Body of pancreas (tissue), 4 donors: ENCODE measurements at regions not wholly inside any gene's neighbourhood (a gene's known extent, or its start where the extent isn't known, plus 50 kb on each side); places are given as distances from the start of the nearest gene placed in this dataset.

Experiments used
- ATAC-seq: fragments of 150-250 bp; one replicate; pipeline ENCODE4 v1.9.1; 2016
- DNase-seq, 4 donors: peaks; one replicate each; pipeline ENCODE4 v3.0.0-alpha.2; 2019
- H3K27ac ChIP-seq, 4 donors: fragments of 200-600 bp; sonication (generic); 1 replicate in 3 of 4; 2 replicates in 1 of 4; pipeline versions ENCODE4 v1.5.1 to v1.6.1; 2016 to 2019; ENCODE audit warnings: mild to moderate bottlenecking in 1 of 4, mixed read lengths in 1 of 4, moderate library complexity in 1 of 4
- H3K27me3 ChIP-seq, 2 donors: fragments of 200-600 bp; sonication (generic); one replicate each; pipeline ENCODE4 v1.6.0; 2016; ENCODE audit warnings: mild to moderate bottlenecking in 1 of 2
- H3K36me3 ChIP-seq, 2 donors: fragments of 200-600 bp; sonication (generic); replicated peaks in 1 of 2; 2 replicates each; pipeline ENCODE4 v1.5.1; 2016; ENCODE audit warnings: low read depth in 2 of 2; ENCODE audit not compliant: insufficient read depth in 1 of 2
- H3K4me1 ChIP-seq: fragments of 200-600 bp; sonication (generic); one replicate; pipeline ENCODE4 v1.6.0; 2016
- H3K4me3 ChIP-seq, 2 donors: fragments of 200-600 bp; sonication (generic); 1 replicate in 1 of 2; 2 replicates in 1 of 2; pipeline ENCODE4 v1.5.1; 2016 to 2019
- H3K9me3 ChIP-seq, 3 donors: fragments of 200-600 bp; sonication (generic); 1 replicate in 2 of 3; 2 replicates in 1 of 3; pipeline ENCODE4 v1.5.1; 2016
- POLR2A ChIP-seq, 3 donors: fragments of 450-650 bp; IDR thresholded peaks; one replicate each; pipeline ENCODE4 v1.6.1; 2016; ENCODE audit warnings: antibody characterized with exemption in 3 of 3, mild to moderate bottlenecking in 2 of 3
- intact Hi-C: fragments of 100-400 bp; cut with DNase I; formaldehyde crosslinking; loops from one replicate; pipeline ENCODE4 v1.15.1; 2023
- TF ChIP-seq, protein P1 (sequence below), 7 experiments: fragments of 450-650 bp in 4 of 7; fragments of 200-600 bp in 3 of 7; sonication (generic) in 3 of 7; IDR thresholded peaks; one replicate each; pipeline ENCODE4 v1.5.1; 2016 to 2019; ENCODE audit warnings: antibody characterized with exemption in 7 of 7

DNA sequence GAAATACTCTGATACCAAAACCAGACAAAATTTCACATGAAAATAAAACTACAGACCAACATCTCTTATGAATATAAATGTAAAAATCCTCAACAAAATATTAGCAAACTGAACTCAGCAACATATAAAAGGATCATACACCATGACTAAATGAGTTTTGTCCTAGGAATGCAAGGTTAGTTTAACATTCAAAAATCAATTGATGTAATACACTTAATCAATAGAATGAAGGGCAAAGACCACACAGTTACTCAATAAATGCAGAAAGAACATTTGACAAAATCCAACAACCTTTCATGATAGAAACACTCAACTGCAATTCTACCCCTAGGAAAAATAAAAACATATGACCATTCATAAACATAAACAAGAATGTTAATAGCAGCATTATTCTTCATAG lies 50.2 kb upstream of the DCTD start:
- no peaks in the 10 kb centered on the region for H3K27me3 ChIP-seq
- H3K4me3 ChIP-seq, result no peak overlapping the region
- no peaks in the 10 kb centered on the region for H3K36me3 ChIP-seq
- H3K4me1 ChIP-seq, result no peaks in the 10 kb centered on the region
- ATAC-seq (no peak), DNase-seq (no peak)
- intact Hi-C loops, result no loop called here
- TF ChIP-seq, protein P1, sequence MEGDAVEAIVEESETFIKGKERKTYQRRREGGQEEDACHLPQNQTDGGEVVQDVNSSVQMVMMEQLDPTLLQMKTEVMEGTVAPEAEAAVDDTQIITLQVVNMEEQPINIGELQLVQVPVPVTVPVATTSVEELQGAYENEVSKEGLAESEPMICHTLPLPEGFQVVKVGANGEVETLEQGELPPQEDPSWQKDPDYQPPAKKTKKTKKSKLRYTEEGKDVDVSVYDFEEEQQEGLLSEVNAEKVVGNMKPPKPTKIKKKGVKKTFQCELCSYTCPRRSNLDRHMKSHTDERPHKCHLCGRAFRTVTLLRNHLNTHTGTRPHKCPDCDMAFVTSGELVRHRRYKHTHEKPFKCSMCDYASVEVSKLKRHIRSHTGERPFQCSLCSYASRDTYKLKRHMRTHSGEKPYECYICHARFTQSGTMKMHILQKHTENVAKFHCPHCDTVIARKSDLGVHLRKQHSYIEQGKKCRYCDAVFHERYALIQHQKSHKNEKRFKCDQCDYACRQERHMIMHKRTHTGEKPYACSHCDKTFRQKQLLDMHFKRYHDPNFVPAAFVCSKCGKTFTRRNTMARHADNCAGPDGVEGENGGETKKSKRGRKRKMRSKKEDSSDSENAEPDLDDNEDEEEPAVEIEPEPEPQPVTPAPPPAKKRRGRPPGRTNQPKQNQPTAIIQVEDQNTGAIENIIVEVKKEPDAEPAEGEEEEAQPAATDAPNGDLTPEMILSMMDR (IDR thresholded peaks at IDR 0.05), result no peak
- TF ChIP-seq POLR2A (IDR thresholded peaks at IDR 0.05), result no peak
- no peak overlapping the region for H3K27ac ChIP-seq
- no peaks in the 10 kb centered on the region for H3K9me3 ChIP-seq
